ENCODE measurements at regions not wholly inside any gene's neighbourhood (a gene's known extent, or its start where the extent isn't known, plus 50 kb on each side); places are given as distances from the start of the nearest gene placed in this dataset.

DNA sequence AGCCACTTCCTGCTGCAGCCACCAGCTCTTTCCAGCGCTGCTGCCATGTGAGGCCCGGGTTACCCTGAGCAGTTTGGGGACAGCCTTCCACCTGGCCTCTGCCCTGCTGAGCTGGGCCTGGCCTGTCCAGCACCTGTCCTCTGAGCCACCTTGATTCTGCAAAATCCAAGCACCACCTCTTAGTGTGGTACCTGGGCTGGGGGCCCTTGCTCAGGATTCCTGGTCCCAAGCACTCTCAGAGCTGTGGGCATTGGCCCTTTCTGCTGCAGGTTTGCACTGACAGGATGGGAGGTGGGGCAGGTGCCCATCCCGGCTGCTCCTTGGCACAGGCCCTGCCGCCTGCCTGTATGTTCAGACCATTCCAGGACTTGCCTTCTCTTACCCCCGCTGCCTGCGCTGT lies 309.2 kb upstream of the IRX4 start:
- no peaks in the 10 kb centered on the region for H3K4me1 ChIP-seq
- intact Hi-C loops (cut with DNase I): no loop called here
- peaks cover 7% of the 10 kb centered on the region for H3K9me3 ChIP-seq
- no peak for DNase-seq
- no peak overlapping the region for H3K27ac ChIP-seq
- H3K27me3 ChIP-seq (ENCODE audit: low read depth): no peaks in the 10 kb centered on the region
- no peak overlapping the region for H3K4me3 ChIP-seq
- TF ChIP-seq CTCF (IDR thresholded peaks at IDR 0.05): no peak
- H3K36me3 ChIP-seq: no peaks in the 10 kb centered on the region
- no peak for ATAC-seq

DNA sequence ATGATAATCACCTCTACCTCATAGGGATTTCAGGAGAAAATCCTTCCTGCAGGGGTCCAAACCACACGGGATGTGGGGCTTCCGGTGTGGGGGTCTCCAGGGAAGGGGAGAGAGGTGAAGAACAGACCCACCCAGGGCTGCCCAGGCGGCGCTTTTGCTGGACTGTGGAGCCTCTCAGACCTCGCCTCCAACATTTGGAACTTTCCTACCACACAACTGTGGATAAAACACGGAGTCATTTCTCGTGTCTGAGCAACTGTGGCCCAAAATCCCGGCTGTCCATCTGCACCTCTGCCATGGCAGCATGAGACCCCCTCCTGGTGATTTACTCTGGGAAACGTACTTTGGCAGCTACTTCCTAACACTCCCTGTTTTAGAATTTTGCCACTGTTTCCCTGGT lies 307.8 kb upstream of the IRX4 start:
- no peak for ATAC-seq
- Histone ChIP-seq H3K4me1 (no peaks in the 10 kb centered on the region), H3K9me3 (peaks cover 7% of the 10 kb centered on the region), H3K27me3 (ENCODE audit: low read depth) (no peaks in the 10 kb centered on the region), H3K36me3 (no peaks in the 10 kb centered on the region), H3K4me3 (no peak overlapping the region), H3K27ac (no peak overlapping the region)
- intact Hi-C loops (cut with DNase I): no loop called here
- no peak for TF ChIP-seq CTCF (IDR thresholded peaks at IDR 0.05)
- DNase-seq: no peak

DNA sequence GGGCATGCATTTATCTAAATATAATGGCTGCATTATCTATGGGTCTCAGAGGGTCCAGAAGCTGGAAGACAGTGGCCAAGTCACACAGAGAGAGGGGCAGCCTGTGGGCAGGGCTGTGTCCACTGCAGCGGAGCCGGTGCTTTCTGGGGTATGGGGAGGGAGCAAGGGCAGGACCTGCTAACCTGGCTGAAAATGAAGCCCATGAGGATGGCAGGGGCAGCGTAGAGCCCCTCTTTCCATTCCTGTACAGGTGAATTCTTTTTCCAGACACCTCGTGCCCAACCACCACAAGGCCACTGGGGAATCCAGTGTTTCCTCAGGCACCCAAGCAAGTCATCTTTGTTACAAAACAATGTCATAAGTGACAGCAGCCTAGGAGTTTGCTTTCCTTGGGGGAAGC lies 305.9 kb upstream of the IRX4 start:
- no peak for ATAC-seq
- DNase-seq: no peak
- Histone ChIP-seq H3K27me3 (ENCODE audit: low read depth) (no peaks in the 10 kb centered on the region), H3K36me3 (no peaks in the 10 kb centered on the region), H3K4me1 (no peaks in the 10 kb centered on the region), H3K4me3 (no peak overlapping the region), H3K9me3 (no peaks in the 10 kb centered on the region), H3K27ac (no peak overlapping the region)
- no peak for TF ChIP-seq CTCF (IDR thresholded peaks at IDR 0.05)
- intact Hi-C loops (cut with DNase I): no loop called here

GRCh38 chr5:2188137-2188536 lies 305.4 kb upstream of the IRX4 start:
- ATAC-seq (no peak), DNase-seq (no peak)
- Histone ChIP-seq H3K27me3 (ENCODE audit: low read depth) (no peaks in the 10 kb centered on the region), H3K9me3 (no peaks in the 10 kb centered on the region), H3K4me3 (no peak overlapping the region), H3K4me1 (no peaks in the 10 kb centered on the region), H3K36me3 (no peaks in the 10 kb centered on the region), H3K27ac (no peak overlapping the region)
- intact Hi-C loops (cut with DNase I): no loop called here
- TF ChIP-seq CTCF (IDR thresholded peaks at IDR 0.05): no peak

- ATAC-seq: no peak
- Histone ChIP-seq H3K9me3 (no peaks in the 10 kb centered on the region), H3K4me3 (no peak overlapping the region), H3K27ac (no peak overlapping the region), H3K27me3 (ENCODE audit: low read depth) (no peaks in the 10 kb centered on the region), H3K36me3 (no peaks in the 10 kb centered on the region), H3K4me1 (no peaks in the 10 kb centered on the region)
- intact Hi-C loops (cut with DNase I): no loop called here
- no peak for DNase-seq
- no peak for TF ChIP-seq CTCF (IDR thresholded peaks at IDR 0.05)
Observed at GRCh38 chr5:2187687-2188086, 305.0 kb upstream of the IRX4 start.

GRCh38 chr5:2187156-2187555 lies 304.4 kb upstream of the IRX4 start:
- ATAC-seq: no peak
- Histone ChIP-seq H3K27ac (no peak overlapping the region), H3K9me3 (no peaks in the 10 kb centered on the region), H3K4me3 (no peak overlapping the region), H3K27me3 (ENCODE audit: low read depth) (no peaks in the 10 kb centered on the region), H3K36me3 (no peaks in the 10 kb centered on the region), H3K4me1 (no peaks in the 10 kb centered on the region)
- no peak for TF ChIP-seq CTCF (IDR thresholded peaks at IDR 0.05)
- intact Hi-C loops (cut with DNase I): no loop called here
- DNase-seq: no peak

Data from lower lobe of right lung (tissue), 2 donors.